Astrocyte of the spinal cord (primary cell): ENCODE measurements at regions not wholly inside any gene's neighbourhood (a gene's known extent, or its start where the extent isn't known, plus 50 kb on each side); places are given as distances from the start of the nearest gene placed in this dataset.

ENCODE experiments used
- DNase-seq: peaks from one replicate; pipeline ENCODE4 v3.0.0; 2011; ENCODE audit warnings: low read depth, low spot score
- H3K4me3 ChIP-seq: 2 replicates; pipeline ENCODE4 v1.5.1; 2011; ENCODE audit warnings: low read depth, mild to moderate bottlenecking, low read length, moderate library complexity
- CTCF ChIP-seq: IDR thresholded peaks from 2 replicates; pipeline ENCODE4 v1.5.1; 2012; ENCODE audit warnings: low read depth, mild to moderate bottlenecking, low read length, inconsistent platforms
- in situ Hi-C: cut with HindIII; loops from 2 replicates; pipeline ENCODE4 v1.10.0; 2017; ENCODE audit warnings: low sequenced_read_pairs

GRCh38 chr15:96495386-96495785, 164.9 kb downstream of the NR2F2 start:
- no peak for DNase-seq
- no peak overlapping the region for H3K4me3 ChIP-seq
- TF ChIP-seq CTCF = no peak
- in situ Hi-C loops = no loop called here

GRCh38 chr15:96497951-96498350, 167.5 kb downstream of the NR2F2 start:
- in situ Hi-C loops = no loop called here
- no peak for DNase-seq
- TF ChIP-seq CTCF = no peak

GRCh38 chr15:96500508-96500907, 170.0 kb downstream of the NR2F2 start:
- no peak for TF ChIP-seq CTCF
- no peak for DNase-seq
- H3K4me3 ChIP-seq = no peak overlapping the region
- in situ Hi-C loops = no loop called here

More at GRCh38 chr15:96497951-96498350, 167.5 kb downstream of the NR2F2 start:
- H3K4me3 ChIP-seq = no peak overlapping the region

GRCh38 chr15:96501362-96501761, 170.9 kb downstream of the NR2F2 start:
- H3K4me3 ChIP-seq = no peak overlapping the region
- no peak for DNase-seq
- TF ChIP-seq CTCF = no peak
- in situ Hi-C loops = no loop called here

- no peak for DNase-seq
- no peak overlapping the region for H3K4me3 ChIP-seq
- in situ Hi-C loops = no loop called here
- no peak for TF ChIP-seq CTCF
Measured at GRCh38 chr15:96502196-96502595, 171.7 kb downstream of the NR2F2 start.

GRCh38 chr15:96503276-96503675, 172.8 kb downstream of the NR2F2 start:
- H3K4me3 ChIP-seq = no peak overlapping the region
- no peak for DNase-seq
- no peak for TF ChIP-seq CTCF
- in situ Hi-C loops = no loop called here

GRCh38 chr15:96504371-96504770, 173.9 kb downstream of the NR2F2 start:
- in situ Hi-C loops = no loop called here
- TF ChIP-seq CTCF = no peak
- no peak for DNase-seq
- no peak overlapping the region for H3K4me3 ChIP-seq
